ENCODE measurements at regions not wholly inside any gene's neighbourhood (a gene's known extent, or its start where the extent isn't known, plus 50 kb on each side); places are given as distances from the start of the nearest gene placed in this dataset.

DNA sequence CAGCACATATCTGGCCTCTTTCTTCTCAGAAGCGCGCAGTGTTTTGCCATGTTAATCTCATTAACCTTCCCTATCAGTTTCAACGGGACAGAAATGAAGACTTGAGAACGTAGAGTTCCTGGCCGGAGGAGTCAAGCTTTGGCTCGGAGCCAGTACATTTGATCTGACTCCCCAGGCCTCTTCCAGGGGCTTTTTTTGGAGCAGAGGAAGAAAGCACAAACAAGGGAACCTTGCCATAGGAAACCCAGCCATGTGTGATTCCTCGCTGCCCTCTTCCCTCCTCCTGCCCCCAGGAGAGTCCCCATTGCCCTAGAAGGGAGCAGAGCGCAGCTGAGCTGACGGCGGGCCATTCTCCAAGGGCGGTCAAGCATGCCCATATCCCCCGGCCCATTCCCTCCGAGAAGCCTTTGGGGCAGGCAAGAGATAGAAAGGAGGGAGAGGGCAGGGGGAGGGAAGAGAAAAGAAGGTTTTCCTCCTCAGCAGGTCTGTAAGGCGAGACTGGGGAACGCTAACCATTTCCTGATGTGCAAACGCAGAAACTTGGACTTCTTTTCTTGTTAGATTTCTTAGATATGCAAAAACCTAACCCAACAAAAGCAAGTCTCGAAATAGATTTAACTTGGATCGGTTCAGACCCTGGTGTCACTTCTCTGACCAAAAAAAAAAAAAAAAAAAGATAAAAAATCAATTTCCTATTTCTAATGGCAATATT, 63.7 kb upstream of the POU3F3 start:
- no peak for TF ChIP-seq CTCF (IDR thresholded peaks at IDR 0.05)
- no peak for TF ChIP-seq POLR2A (IDR thresholded peaks at IDR 0.05)
- no peak for TF ChIP-seq POLR2AphosphoS5 (IDR thresholded peaks at IDR 0.05; ENCODE audit: insufficient read depth in 1 of 2, low read depth in 1 of 2)
